ENCODE measurements at regions not wholly inside any gene's neighbourhood (a gene's known extent, or its start where the extent isn't known, plus 50 kb on each side); places are given as distances from the start of the nearest gene placed in this dataset.

GRCh38 chr9:106403081-106403480, 459.9 kb upstream of the ZNF462 start:
- no peak for ATAC-seq (replicated peaks in 6 of 8)
- in situ Hi-C loops (cut with MboI; ENCODE audit: low pct_unique_long_range_greater_than_20kb in 2 of 9, low sequenced_read_pairs in 9 of 9, unreplicated experiment in 9 of 9) = loop anchor here in 2 of 9 experiments (25.0 kb wide), 2 partner anchors 91 to 109 kb away; no protein-coding TSS in a partner anchor
- WGBS, 10 experiments = 0 to 100% (median 80%) methylated on average over 1 of the region's 1 CpG; no CpG with 5 or more reads in 2 of the 10 experiments
- Histone ChIP-seq H3K27ac (no peak overlapping the region), H3K4me3 (no peak overlapping the region), H3K4me1 (replicated peaks in 1 of 2) (no peaks in the 10 kb centered on the region)

- in situ Hi-C loops (cut with MboI; ENCODE audit: low pct_unique_long_range_greater_than_20kb in 2 of 9, low sequenced_read_pairs in 9 of 9, unreplicated experiment in 9 of 9) = loop anchor here in 2 of 9 experiments (25.0 kb wide), 2 partner anchors 92 to 108 kb away; no protein-coding TSS in a partner anchor
- Histone ChIP-seq H3K27ac (no peak overlapping the region), H3K4me3 (no peak overlapping the region), H3K4me1 (replicated peaks in 1 of 2) (no peaks in the 10 kb centered on the region)
- ATAC-seq (replicated peaks in 6 of 8) = no peak
These were observed 458.8 kb upstream of the ZNF462 start for GRCh38 chr9:106404137-106404536.

GRCh38 chr9:106405871-106406435, 457.0 kb upstream of the ZNF462 start:
- in situ Hi-C loops (cut with MboI; ENCODE audit: low pct_unique_long_range_greater_than_20kb in 2 of 9, low sequenced_read_pairs in 9 of 9, unreplicated experiment in 9 of 9) = loop anchor here in 2 of 9 experiments (25.0 kb wide), 2 partner anchors 94 to 106 kb away; no protein-coding TSS in a partner anchor
- no peak overlapping the region for H3K4me3 ChIP-seq
- H3K4me1 ChIP-seq (replicated peaks in 1 of 2) = no peaks in the 10 kb centered on the region
- WGBS, 10 experiments = 0 to 78% (median 56%) methylated on average over 1 to 2 of the region's 2 CpGs; no CpG with 5 or more reads in 1 of the 10 experiments
- no peak for ATAC-seq (replicated peaks in 6 of 8)
- H3K27ac ChIP-seq = no peak overlapping the region

- Histone ChIP-seq H3K27ac (no peak overlapping the region), H3K4me3 (no peak overlapping the region), H3K4me1 (replicated peaks in 1 of 2) (peaks cover 5 to 17% of the 10 kb centered on the region in 2 donors)
- 0 to 60% (median 31%) methylated on average over 1 to 7 of the region's 7 CpGs; no CpG with 5 or more reads in 2 of the 10 experiments for WGBS, 10 experiments
- in situ Hi-C loops (cut with MboI; ENCODE audit: low pct_unique_long_range_greater_than_20kb in 2 of 9, low sequenced_read_pairs in 9 of 9, unreplicated experiment in 9 of 9) = loop anchor here in 2 of 9 experiments (25.0 kb wide), 2 partner anchors 98 to 102 kb away; no protein-coding TSS in a partner anchor
- peak in 5 of 8 experiments; percentile 21 to 92 (median 67) for ATAC-seq (replicated peaks in 6 of 8)
These were observed 448.9 kb upstream of the ZNF462 start for GRCh38 chr9:106414042-106414441.

- in situ Hi-C loops (cut with MboI; ENCODE audit: low pct_unique_long_range_greater_than_20kb in 2 of 9, low sequenced_read_pairs in 9 of 9, unreplicated experiment in 9 of 9) = loop anchor here in 2 of 9 experiments (25.0 kb wide), 2 partner anchors 95 to 105 kb away; no protein-coding TSS in a partner anchor
- Histone ChIP-seq H3K4me1 (replicated peaks in 1 of 2) (peaks cover 9 to 23% of the 10 kb centered on the region in 2 donors), H3K27ac (no peak overlapping the region), H3K4me3 (no peak overlapping the region)
- 56 to 100% (median 85%) methylated on average over 1 of the region's 1 CpG; no CpG with 5 or more reads in 4 of the 10 experiments for WGBS, 10 experiments
- no peak for ATAC-seq (replicated peaks in 6 of 8)
These were observed 445.3 kb upstream of the ZNF462 start for GRCh38 chr9:106417685-106418084.

GRCh38 chr9:106419829-106420228, 443.1 kb upstream of the ZNF462 start:
- no peak overlapping the region for H3K27ac ChIP-seq
- 0 to 100% (median 80%) methylated on average over 1 to 3 of the region's 3 CpGs; no CpG with 5 or more reads in 1 of the 10 experiments for WGBS, 10 experiments
- no peak overlapping the region for H3K4me3 ChIP-seq
- peaks cover 4 to 14% of the 10 kb centered on the region in 2 donors for H3K4me1 ChIP-seq (replicated peaks in 1 of 2)
- in situ Hi-C loops (cut with MboI; ENCODE audit: low pct_unique_long_range_greater_than_20kb in 2 of 9, low sequenced_read_pairs in 9 of 9, unreplicated experiment in 9 of 9) = loop anchor here in 2 of 9 experiments (25.0 kb wide), 2 partner anchors 92 to 108 kb away; no protein-coding TSS in a partner anchor
- peak in 3 of 8 experiments; percentile 36 to 53 (median 44) for ATAC-seq (replicated peaks in 6 of 8)

- Histone ChIP-seq H3K27ac (no peak overlapping the region), H3K4me3 (no peak overlapping the region), H3K4me1 (replicated peaks in 1 of 2) (peaks cover 4 to 7% of the 10 kb centered on the region in 2 donors)
- in situ Hi-C loops (cut with MboI; ENCODE audit: low pct_unique_long_range_greater_than_20kb in 2 of 9, low sequenced_read_pairs in 9 of 9, unreplicated experiment in 9 of 9) = loop anchor here in 2 of 9 experiments (25.0 kb wide), 2 partner anchors 92 to 108 kb away; no protein-coding TSS in a partner anchor
- ATAC-seq (replicated peaks in 6 of 8) = peak in 3 of 8 experiments; percentile 6 to 40 (median 27)
- WGBS, 10 experiments = 6 to 81% (median 68%) methylated on average over 1 to 4 of the region's 4 CpGs; no CpG with 5 or more reads in 4 of the 10 experiments
These were observed 442.4 kb upstream of the ZNF462 start for GRCh38 chr9:106420511-106420944.

GRCh38 chr9:106421772-106422171, 441.2 kb upstream of the ZNF462 start:
- in situ Hi-C loops (cut with MboI; ENCODE audit: low pct_unique_long_range_greater_than_20kb in 2 of 9, low sequenced_read_pairs in 9 of 9, unreplicated experiment in 9 of 9) = loop anchor here in 2 of 9 experiments (25.0 kb wide), 2 partner anchors 91 to 109 kb away; no protein-coding TSS in a partner anchor
- Histone ChIP-seq H3K4me3 (no peak overlapping the region), H3K4me1 (replicated peaks in 1 of 2) (peaks cover 4 to 6% of the 10 kb centered on the region in 2 donors), H3K27ac (no peak overlapping the region)
- WGBS, 10 experiments = 0 to 100% (median 44%) methylated on average over 1 to 3 of the region's 3 CpGs; no CpG with 5 or more reads in 3 of the 10 experiments
- no peak for ATAC-seq (replicated peaks in 6 of 8)

- Histone ChIP-seq H3K4me3 (no peak overlapping the region), H3K27ac (no peak overlapping the region), H3K4me1 (replicated peaks in 1 of 2) (peaks cover 4 to 6% of the 10 kb centered on the region in 2 donors)
- ATAC-seq (replicated peaks in 6 of 8) = no peak
- in situ Hi-C loops (cut with MboI; ENCODE audit: low pct_unique_long_range_greater_than_20kb in 2 of 9, low sequenced_read_pairs in 9 of 9, unreplicated experiment in 9 of 9) = loop anchor here in 2 of 9 experiments (25.0 kb wide), 2 partner anchors 89 to 111 kb away; no protein-coding TSS in a partner anchor
- WGBS, 10 experiments = 0 to 100% (median 67%) methylated on average over 1 to 2 of the region's 2 CpGs; no CpG with 5 or more reads in 3 of the 10 experiments
These were observed 439.4 kb upstream of the ZNF462 start for GRCh38 chr9:106423575-106423974.

GRCh38 chr9:106432631-106433030, 430.3 kb upstream of the ZNF462 start:
- no peak for ATAC-seq (replicated peaks in 6 of 8)
- H3K27ac ChIP-seq = no peak overlapping the region
- 8 to 100% (median 49%) methylated on average over 1 of the region's 1 CpG; no CpG with 5 or more reads in 2 of the 10 experiments for WGBS, 10 experiments
- peaks cover 0 to 5% of the 10 kb centered on the region in 2 donors for H3K4me1 ChIP-seq (replicated peaks in 1 of 2)
- in situ Hi-C loops (cut with MboI; ENCODE audit: low pct_unique_long_range_greater_than_20kb in 2 of 9, low sequenced_read_pairs in 9 of 9, unreplicated experiment in 9 of 9) = no loop called here
- no peak overlapping the region for H3K4me3 ChIP-seq

- in situ Hi-C loops (cut with MboI; ENCODE audit: low pct_unique_long_range_greater_than_20kb in 2 of 9, low sequenced_read_pairs in 9 of 9, unreplicated experiment in 9 of 9) = no loop called here
- Histone ChIP-seq H3K27ac (no peak overlapping the region), H3K4me3 (no peak overlapping the region), H3K4me1 (replicated peaks in 1 of 2) (peaks cover 0 to 9% of the 10 kb centered on the region in 2 donors)
- WGBS, 10 experiments = 0 to 93% (median 77%) methylated on average over 1 to 3 of the region's 3 CpGs; no CpG with 5 or more reads in 3 of the 10 experiments
- ATAC-seq (replicated peaks in 6 of 8) = no peak
These were observed 424.0 kb upstream of the ZNF462 start for GRCh38 chr9:106438928-106439327.

- in situ Hi-C loops (cut with MboI; ENCODE audit: low pct_unique_long_range_greater_than_20kb in 2 of 9, low sequenced_read_pairs in 9 of 9, unreplicated experiment in 9 of 9) = no loop called here
- peaks cover 0 to 4% of the 10 kb centered on the region in 2 donors for H3K4me1 ChIP-seq (replicated peaks in 1 of 2)
- no peak overlapping the region for H3K27ac ChIP-seq
- WGBS, 10 experiments = 20 to 100% (median 67%) methylated on average over 1 to 3 of the region's 3 CpGs; no CpG with 5 or more reads in 4 of the 10 experiments
- no peak overlapping the region for H3K4me3 ChIP-seq
- no peak for ATAC-seq (replicated peaks in 6 of 8)
These were observed 421.7 kb upstream of the ZNF462 start for GRCh38 chr9:106441283-106441682.

- no peak for ATAC-seq (replicated peaks in 6 of 8)
- Histone ChIP-seq H3K27ac (no peak overlapping the region), H3K4me1 (replicated peaks in 1 of 2) (peaks cover 0 to 4% of the 10 kb centered on the region in 2 donors), H3K4me3 (no peak overlapping the region)
- in situ Hi-C loops (cut with MboI; ENCODE audit: low pct_unique_long_range_greater_than_20kb in 2 of 9, low sequenced_read_pairs in 9 of 9, unreplicated experiment in 9 of 9) = no loop called here
- 0 to 100% (median 89%) methylated on average over 1 of the region's 1 CpG for WGBS, 10 experiments
These were observed 419.4 kb upstream of the ZNF462 start for GRCh38 chr9:106443520-106443919.

Data from motor neuron (in vitro differentiated cells).